ENCODE measurements at regions not wholly inside any gene's neighbourhood (a gene's known extent, or its start where the extent isn't known, plus 50 kb on each side); places are given as distances from the start of the nearest gene placed in this dataset.
"Not testable (repeated sequence)": the region's sequence is repeated elsewhere in the genome, so short reads cannot be mapped to it uniquely, and the experiment has no call there.

GRCh38 chr2:234796045-234796591 lies 155.7 kb upstream of the SH3BP4 start:
- DNase-seq = no peak

- no peak for DNase-seq
Observed at GRCh38 chr2:234795272-234795920, 156.4 kb upstream of the SH3BP4 start.

- DNase-seq = no peak
Observed at GRCh38 chr2:234794866-234795265, 157.0 kb upstream of the SH3BP4 start.

GRCh38 chr2:234793212-234793785 lies 158.5 kb upstream of the SH3BP4 start:
- no peak for DNase-seq

GRCh38 chr2:234792621-234793022 lies 159.2 kb upstream of the SH3BP4 start:
- peak; percentile 37 for DNase-seq

- not testable (repeated sequence) for DNase-seq
Observed at GRCh38 chr2:234792096-234792495, 159.7 kb upstream of the SH3BP4 start.

- DNase-seq = no peak
Observed at GRCh38 chr2:234790380-234790779, 161.4 kb upstream of the SH3BP4 start.

- no peak for DNase-seq
Observed at GRCh38 chr2:234789556-234790325, 162.1 kb upstream of the SH3BP4 start.

GRCh38 chr2:234788841-234789240 lies 163.0 kb upstream of the SH3BP4 start:
- DNase-seq = no peak

GRCh38 chr2:234788381-234788780 lies 163.4 kb upstream of the SH3BP4 start:
- DNase-seq = no peak

GRCh38 chr2:234787114-234787513 lies 164.7 kb upstream of the SH3BP4 start:
- DNase-seq = no peak

GRCh38 chr2:234773764-234774409 lies 177.9 kb upstream of the SH3BP4 start:
- DNase-seq = no peak

- no peak for DNase-seq
Observed at GRCh38 chr2:234773129-234773528, 178.7 kb upstream of the SH3BP4 start.

- no peak for DNase-seq
Observed at GRCh38 chr2:234772733-234773060, 179.1 kb upstream of the SH3BP4 start.

- DNase-seq = peak; percentile 47
Observed at GRCh38 chr2:234771980-234772732, 179.7 kb upstream of the SH3BP4 start.

GRCh38 chr2:234771176-234771575 lies 180.6 kb upstream of the SH3BP4 start:
- DNase-seq = no peak

GRCh38 chr2:234770715-234771141 lies 181.1 kb upstream of the SH3BP4 start:
- DNase-seq = no peak

GRCh38 chr2:234770031-234770506 lies 181.7 kb upstream of the SH3BP4 start:
- DNase-seq = no peak

- DNase-seq = peak; percentile 13
Observed at GRCh38 chr2:234768608-234769196, 183.1 kb upstream of the SH3BP4 start.

- DNase-seq = no peak
Observed at GRCh38 chr2:234765279-234765678, 186.5 kb upstream of the SH3BP4 start.

GRCh38 chr2:234764372-234764771 lies 187.4 kb upstream of the SH3BP4 start:
- no peak for DNase-seq
